HepG2 (cell line): ENCODE measurements at regions not wholly inside any gene's neighbourhood (a gene's known extent, or its start where the extent isn't known, plus 50 kb on each side); places are given as distances from the start of the nearest gene placed in this dataset.

Experiments
- ATAC-seq: fragments of 200-7000 bp; cut with Tn5 transposase; 3 replicates; pipeline ENCODE4 v1.9.1; 2020; ENCODE audit warnings: mild to moderate bottlenecking, moderate library complexity
- BruUV-seq: library from RNA; stranded (reverse); fragments of 400-500 nt; replicated peaks from 2 replicates; lab custom pipeline; 2021; lab: Mats Ljungman, UMichigan
- CTCF ChIA-PET: fragments of 300-600 bp; formaldehyde crosslinking; extraction: SDS; loops from one replicate; lab custom pipeline; 2021; ENCODE audit warnings: low total read pairs, inconsistent platforms, low intra/inter-chr PET ratio; lab: Yijun Ruan, JAX
- POLR2A ChIA-PET: fragments of 350-600 bp; sonication (Branson Sonifier 250); formaldehyde crosslinking; loops from one replicate; lab custom pipeline; 2020; ENCODE audit warnings: antibody characterized with exemption, inconsistent platforms; lab: Yijun Ruan, JAX
- DNase-seq: peaks from one replicate; pipeline ENCODE4 v3.0.0-alpha.2; 2015; ENCODE audit warnings: low spot score
- FAIRE-seq: peaks from 3 replicates; lab custom pipeline; 2011; peaks lifted over from hg19 to GRCh38; lab: Jason Lieb, UNC
- H2AFZ ChIP-seq: one replicate; pipeline ENCODE4 v1.6.1; 2011; ENCODE audit warnings: low read length, inconsistent platforms
- H3K27ac ChIP-seq: fragments of 300-600 bp; 3 replicates; pipeline ENCODE4 v1.8.0; 2011; ENCODE audit warnings: mixed run types, mild to moderate bottlenecking, mixed read lengths, low read length, inconsistent platforms; ENCODE audit not compliant: insufficient read depth; ENCODE audit errors: extremely low read length
- H3K27me3 ChIP-seq, 2 experiments: fragments of 200-600 bp in 1 of 2; 2 replicates in 1 of 2; 3 replicates in 1 of 2; pipeline versions ENCODE4 v1.6.0 to v1.8.0; 2011; ENCODE audit warnings: low read length in 2 of 2, mild to moderate bottlenecking in 2 of 2, moderate library complexity in 2 of 2, inconsistent platforms in 1 of 2; ENCODE audit not compliant: insufficient read depth in 2 of 2, control insufficient read depth in 1 of 2
- H3K36me3 ChIP-seq, 2 experiments: fragments of 200-600 bp in 1 of 2; replicated peaks in 1 of 2; 2 replicates in 1 of 2; 3 replicates in 1 of 2; pipeline versions ENCODE4 v1.5.1 to v1.8.0; 2011; ENCODE audit warnings: low read length in 2 of 2, inconsistent platforms in 1 of 2; ENCODE audit not compliant: insufficient read depth in 2 of 2, control insufficient read depth in 1 of 2
- H3K4me1 ChIP-seq: 2 replicates; pipeline ENCODE4 v1.5.1; 2012; ENCODE audit warnings: low read length, inconsistent platforms; ENCODE audit not compliant: insufficient read depth
- H3K4me2 ChIP-seq: 2 replicates; pipeline ENCODE4 v1.6.0; 2011; ENCODE audit warnings: low read depth, low read length, inconsistent platforms
- H3K4me3 ChIP-seq, 3 experiments: fragments of 200-600 bp in 1 of 3; sonication (generic), shearing (Covaris generic) in 1 of 3; replicated peaks in 1 of 3; 2 replicates each; pipeline ENCODE4 v1.5.1; 2011 to 2016; ENCODE audit warnings: low read length in 3 of 3, inconsistent platforms in 2 of 3, low read depth in 2 of 3, mild to moderate bottlenecking in 2 of 3, control low read depth in 1 of 3, mixed read lengths in 1 of 3; ENCODE audit not compliant: insufficient read depth in 1 of 3
- H3K79me2 ChIP-seq: one replicate; pipeline ENCODE4 v1.6.1; 2011; ENCODE audit warnings: low read length, inconsistent platforms; ENCODE audit not compliant: insufficient read depth
- H3K9ac ChIP-seq: 2 replicates; pipeline ENCODE4 v1.6.0; 2011; ENCODE audit warnings: mild to moderate bottlenecking, low read depth, low read length, inconsistent platforms; ENCODE audit not compliant: insufficient read depth
- H3K9me3 ChIP-seq: 2 replicates; pipeline ENCODE4 v1.5.1; 2012; ENCODE audit warnings: mild to moderate bottlenecking, low read length
- H4K20me1 ChIP-seq: 2 replicates; pipeline ENCODE4 v1.6.0; 2011; ENCODE audit warnings: inconsistent platforms, mild to moderate bottlenecking, low read length, moderate library complexity; ENCODE audit not compliant: insufficient read depth
- ATF7-NPFF ChIP-seq: sonication (generic); formaldehyde crosslinking; IDR thresholded peaks from 2 replicates; pipeline ENCODE4 v1.8.1; 2023; ENCODE audit warnings: mild to moderate bottlenecking, low read depth, missing genetic modification reagents, moderate library complexity
- BCL3 ChIP-seq: sonication (generic); formaldehyde crosslinking; IDR thresholded peaks from 2 replicates; pipeline ENCODE4 v1.5.1; 2020; ENCODE audit warnings: mild to moderate bottlenecking, missing genetic modification reagents, moderate library complexity
- CC2D1A ChIP-seq: sonication (generic); formaldehyde crosslinking; IDR thresholded peaks from 2 replicates; pipeline ENCODE4 v1.8.1; 2023; ENCODE audit warnings: mild to moderate bottlenecking, missing genetic modification reagents
- FLYWCH1 ChIP-seq: sonication (generic); formaldehyde crosslinking; IDR thresholded peaks from 2 replicates; pipeline ENCODE4 v1.8.1; 2023; ENCODE audit warnings: mild to moderate bottlenecking, missing genetic modification reagents
- HMGA1 ChIP-seq: sonication (generic); formaldehyde crosslinking; conservative IDR thresholded peaks from 2 replicates; pipeline ENCODE4 v1.4.0; 2020; ENCODE audit warnings: missing genetic modification reagents
- MXD1 ChIP-seq: sonication (generic); formaldehyde crosslinking; IDR thresholded peaks from 2 replicates; pipeline ENCODE4 v1.4.0; 2020; ENCODE audit warnings: mild to moderate bottlenecking, missing genetic modification reagents
- NR3C1 ChIP-seq: sonication (generic); formaldehyde crosslinking; IDR thresholded peaks from 2 replicates; pipeline ENCODE4 v1.4.0; 2020; ENCODE audit warnings: missing genetic modification reagents
- RXRB ChIP-seq: IDR thresholded peaks from 2 replicates; pipeline ENCODE4 v1.6.1; 2016; ENCODE audit warnings: borderline replicate concordance, missing genetic modification reagents, missing compliant biosample characterization
- ZBTB1 ChIP-seq: sonication (generic); formaldehyde crosslinking; IDR thresholded peaks from 2 replicates; pipeline ENCODE4 v1.4.0; 2020; ENCODE audit warnings: missing genetic modification reagents, borderline replicate concordance
- ZNF530 ChIP-seq: sonication (generic); formaldehyde crosslinking; IDR thresholded peaks from 2 replicates; pipeline ENCODE4 v1.5.0; 2020; ENCODE audit warnings: low read depth, mild to moderate bottlenecking, missing genetic modification reagents
- ZNF788 ChIP-seq: sonication (generic); formaldehyde crosslinking; IDR thresholded peaks from 2 replicates; pipeline ENCODE4 v1.5.0; 2020; ENCODE audit warnings: mild to moderate bottlenecking, missing genetic modification reagents, borderline replicate concordance
- WGBS: methylation state at CpG from one replicate; pipeline ENCODE4 v1.1.6; 2017; ENCODE audit warnings: low lambda C conversion rate; 5-methylcytosine and 5-hydroxymethylcytosine counted together
- in situ Hi-C: cut with HindIII; loops from 2 replicates; pipeline ENCODE4 v1.10.0; 2017; ENCODE audit warnings: low pct_unique_long_range_greater_than_20kb; ENCODE audit not compliant: extremely low pct_ligation_motif_present
- intact Hi-C: fragments of 100-400 bp; cut with micrococcal nuclease; formaldehyde crosslinking; loops from one replicate; pipeline ENCODE4 v1.10.0; 2022; ENCODE audit not compliant: unreplicated experiment

- DNase-seq (no peak), FAIRE-seq (no peak), ATAC-seq (no peak)
- Histone ChIP-seq H3K4me1 (no peaks in the 10 kb centered on the region), H3K36me3 (no peaks in the 10 kb centered on the region), H4K20me1 (no peaks in the 10 kb centered on the region), H2AFZ (no peak overlapping the region), H3K4me2 (no peak overlapping the region), H3K27ac (no peak overlapping the region), H3K9me3 (peaks cover 51% of the 10 kb centered on the region), H3K9ac (no peak overlapping the region), H3K27me3 (no peaks in the 10 kb centered on the region), H3K79me2 (no peaks in the 10 kb centered on the region), H3K4me3 (no peak overlapping the region)
- TF ChIP-seq MXD1 (CRISPR knock-in tag) (no peak), HMGA1 (no peak), CC2D1A (no peak), FLYWCH1 (no peak), ZNF788 (CRISPR knock-in tag) (no peak), ZBTB1 (CRISPR knock-in tag) (no peak), RXRB (CRISPR knock-in tag) (no peak), ATF7-NPFF (CRISPR knock-in tag) (no peak), BCL3 (CRISPR knock-in tag) (no peak), ZNF530 (CRISPR knock-in tag) (no peak), NR3C1 (CRISPR knock-in tag) (no peak)
- intact Hi-C loops (no loop called here), in situ Hi-C loops (no loop called here)
- ChIA-PET POLR2A (no interaction called here), CTCF (no interaction called here)
- BruUV-seq = no TSS peak
- WGBS = 4% methylated on average over 6 of the region's 13 CpGs
Observed at GRCh38 chr13:105272660-105273631, 1262.5 kb downstream of the EFNB2 start.
